SK-N-SH treated with all-trans-retinoic acid at 6 μM for 48 hours (cell line): ENCODE measurements at regions not wholly inside any gene's neighbourhood (a gene's known extent, or its start where the extent isn't known, plus 50 kb on each side); places are given as distances from the start of the nearest gene placed in this dataset.

Experiments
- ATAC-seq: fragments of 200-7000 bp; cut with Tn5 transposase; 3 replicates; pipeline ENCODE4 v1.9.1; 2020; ENCODE audit warnings: mild to moderate bottlenecking, moderate library complexity
- ARNTL ChIP-seq: fragments of 450-650 bp; formaldehyde crosslinking; IDR thresholded peaks from 2 replicates; pipeline ENCODE4 v1.5.0; 2020; ENCODE audit warnings: low read depth, mild to moderate bottlenecking, moderate library complexity, borderline replicate concordance
- BACH2 ChIP-seq: fragments of 250-450 bp; sonication (Bioruptor Pico); IDR thresholded peaks from 2 replicates; pipeline ENCODE4 v1.9.0; 2021; ENCODE audit warnings: mild to moderate bottlenecking, borderline replicate concordance
- CSDC2 ChIP-seq: fragments of 250-450 bp; sonication (Bioruptor Pico); IDR thresholded peaks from 2 replicates; pipeline ENCODE4 v1.5.0; 2020; ENCODE audit warnings: mild to moderate bottlenecking, moderate library complexity
- ESRRG ChIP-seq: fragments of 250-450 bp; sonication (Bioruptor Pico); IDR thresholded peaks from 2 replicates; pipeline ENCODE4 v1.6.1; 2021; ENCODE audit warnings: mild to moderate bottlenecking
- GLIS3 ChIP-seq: fragments of 250-450 bp; sonication (Bioruptor Pico); IDR thresholded peaks from 2 replicates; pipeline ENCODE4 v1.5.0; 2020; ENCODE audit warnings: mild to moderate bottlenecking, moderate library complexity
- ISL1 ChIP-seq: fragments of 250-450 bp; sonication (Bioruptor Pico); IDR thresholded peaks from 2 replicates; pipeline ENCODE4 v2.1.2; 2022; ENCODE audit warnings: mild to moderate bottlenecking, moderate library complexity
- OSR1 ChIP-seq: fragments of 250-450 bp; sonication (Bioruptor Pico); IDR thresholded peaks from 2 replicates; pipeline ENCODE4 v1.8.0; 2022; ENCODE audit warnings: moderate library complexity, mild to moderate bottlenecking, inconsistent platforms
- PATZ1 ChIP-seq: fragments of 250-450 bp; sonication (Bioruptor Pico); IDR thresholded peaks from 2 replicates; pipeline ENCODE4 v1.8.0; 2020; ENCODE audit warnings: mild to moderate bottlenecking, moderate library complexity, borderline replicate concordance
- POU6F1 ChIP-seq: fragments of 250-450 bp; sonication (Bioruptor Pico); IDR thresholded peaks from 2 replicates; pipeline ENCODE4 v1.8.0; 2021; ENCODE audit warnings: low read depth, mild to moderate bottlenecking, moderate library complexity, borderline replicate concordance
- RARB ChIP-seq: fragments of 250-450 bp; sonication (Bioruptor Pico); IDR thresholded peaks from 2 replicates; pipeline ENCODE4 v1.8.0; 2021; ENCODE audit warnings: mild to moderate bottlenecking, moderate library complexity
- TCF4 ChIP-seq: fragments of 250-450 bp; sonication (Bioruptor Pico); IDR thresholded peaks from 2 replicates; pipeline ENCODE4 v1.8.0; 2021; ENCODE audit warnings: mild to moderate bottlenecking, moderate library complexity, borderline replicate concordance
- TOX ChIP-seq: fragments of 250-450 bp; sonication (Bioruptor Pico); IDR thresholded peaks from 2 replicates; pipeline ENCODE4 v1.8.0; 2021; ENCODE audit warnings: mild to moderate bottlenecking, moderate library complexity, borderline replicate concordance
- ZC3H10 ChIP-seq: fragments of 250-450 bp; sonication (Bioruptor Pico); IDR thresholded peaks from 2 replicates; pipeline ENCODE4 v1.5.1; 2021; ENCODE audit warnings: mild to moderate bottlenecking, moderate library complexity
- ZFP3 ChIP-seq: fragments of 250-450 bp; sonication (Bioruptor Pico); IDR thresholded peaks from 2 replicates; pipeline ENCODE4 v1.5.0; 2020; ENCODE audit warnings: mild to moderate bottlenecking, moderate library complexity
- ZFP30 ChIP-seq: fragments of 450-650 bp; formaldehyde crosslinking; IDR thresholded peaks from 2 replicates; pipeline ENCODE4 v1.5.0; 2022; ENCODE audit warnings: mild to moderate bottlenecking, moderate library complexity
- ZNF565 ChIP-seq: fragments of 450-650 bp; formaldehyde crosslinking; conservative IDR thresholded peaks from 2 replicates; pipeline ENCODE4 v1.5.0; 2020; ENCODE audit warnings: low read depth, mild to moderate bottlenecking, moderate library complexity
- ZNF70 ChIP-seq: fragments of 450-650 bp; formaldehyde crosslinking; IDR thresholded peaks from 2 replicates; pipeline ENCODE4 v1.5.0; 2020; ENCODE audit warnings: mild to moderate bottlenecking, moderate library complexity
- TF ChIP-seq, protein P1 (sequence below): fragments of 250-450 bp; sonication (Bioruptor Pico); IDR thresholded peaks from 2 replicates; pipeline ENCODE4 v1.5.1; 2021; ENCODE audit warnings: mild to moderate bottlenecking, moderate library complexity
- TF ChIP-seq, protein P2 (sequence below): fragments of 250-450 bp; sonication (Bioruptor Pico); IDR thresholded peaks from 2 replicates; pipeline ENCODE4 v1.5.1; 2020; ENCODE audit warnings: low read depth, mild to moderate bottlenecking, moderate library complexity
- TF ChIP-seq, protein P3 (sequence below): fragments of 250-450 bp; sonication (Bioruptor Pico); IDR thresholded peaks from 2 replicates; pipeline ENCODE4 v1.5.0; 2020; ENCODE audit warnings: mild to moderate bottlenecking, moderate library complexity

DNA sequence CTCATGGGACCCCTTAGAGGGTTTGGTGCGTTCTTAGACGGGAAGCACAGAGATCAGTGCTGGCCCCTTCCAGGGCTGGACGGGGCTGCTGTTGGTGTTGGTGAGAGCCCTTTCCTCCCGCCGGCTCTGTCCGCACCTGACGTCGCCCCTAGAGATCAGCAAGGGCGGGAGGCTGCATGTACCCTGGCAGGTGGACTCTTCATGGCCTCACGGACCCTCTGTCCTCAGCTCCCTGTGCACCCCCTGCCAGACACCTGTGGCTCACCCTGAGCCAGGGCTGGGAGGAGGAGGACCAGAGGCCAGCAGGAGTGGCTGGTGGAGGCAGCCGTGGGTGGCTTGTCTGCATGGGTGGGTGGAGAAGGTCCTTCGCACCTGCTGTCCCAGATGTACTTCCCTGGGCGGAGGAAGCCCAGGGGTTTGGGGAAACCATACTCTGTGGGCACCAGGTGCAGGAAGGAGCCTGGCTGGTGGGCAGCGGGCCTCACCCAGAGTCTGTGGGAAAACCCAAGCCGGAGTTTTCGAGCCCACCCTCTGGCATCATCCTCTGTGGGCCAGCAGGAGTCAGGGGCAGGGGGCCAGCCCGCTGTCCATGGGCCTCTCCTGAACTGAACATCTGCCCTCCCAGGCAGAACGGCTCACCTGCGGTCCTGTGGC, 348.6 kb downstream of the SEC14L1 start:
- TF ChIP-seq PATZ1 (CRISPR knock-in tag) (no peak), ISL1 (CRISPR knock-in tag) (no peak), POU6F1 (CRISPR knock-in tag) (no peak), GLIS3 (CRISPR knock-in tag) (no peak), ZC3H10 (CRISPR knock-in tag) (no peak), BACH2 (CRISPR knock-in tag) (no peak), ZFP30 (CRISPR knock-in tag) (no peak), ESRRG (CRISPR knock-in tag) (no peak), TCF4 (CRISPR knock-in tag) (no peak), OSR1 (no peak), CSDC2 (no peak), ZNF565 (CRISPR knock-in tag) (no peak), ZNF70 (no peak)
- TF ChIP-seq, protein P1, sequence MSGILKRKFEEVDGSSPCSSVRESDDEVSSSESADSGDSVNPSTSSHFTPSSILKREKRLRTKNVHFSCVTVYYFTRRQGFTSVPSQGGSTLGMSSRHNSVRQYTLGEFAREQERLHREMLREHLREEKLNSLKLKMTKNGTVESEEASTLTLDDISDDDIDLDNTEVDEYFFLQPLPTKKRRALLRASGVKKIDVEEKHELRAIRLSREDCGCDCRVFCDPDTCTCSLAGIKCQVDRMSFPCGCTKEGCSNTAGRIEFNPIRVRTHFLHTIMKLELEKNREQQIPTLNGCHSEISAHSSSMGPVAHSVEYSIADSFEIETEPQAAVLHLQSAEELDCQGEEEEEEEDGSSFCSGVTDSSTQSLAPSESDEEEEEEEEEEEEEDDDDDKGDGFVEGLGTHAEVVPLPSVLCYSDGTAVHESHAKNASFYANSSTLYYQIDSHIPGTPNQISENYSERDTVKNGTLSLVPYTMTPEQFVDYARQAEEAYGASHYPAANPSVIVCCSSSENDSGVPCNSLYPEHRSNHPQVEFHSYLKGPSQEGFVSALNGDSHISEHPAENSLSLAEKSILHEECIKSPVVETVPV: no peak
- TF ChIP-seq, protein P2, sequence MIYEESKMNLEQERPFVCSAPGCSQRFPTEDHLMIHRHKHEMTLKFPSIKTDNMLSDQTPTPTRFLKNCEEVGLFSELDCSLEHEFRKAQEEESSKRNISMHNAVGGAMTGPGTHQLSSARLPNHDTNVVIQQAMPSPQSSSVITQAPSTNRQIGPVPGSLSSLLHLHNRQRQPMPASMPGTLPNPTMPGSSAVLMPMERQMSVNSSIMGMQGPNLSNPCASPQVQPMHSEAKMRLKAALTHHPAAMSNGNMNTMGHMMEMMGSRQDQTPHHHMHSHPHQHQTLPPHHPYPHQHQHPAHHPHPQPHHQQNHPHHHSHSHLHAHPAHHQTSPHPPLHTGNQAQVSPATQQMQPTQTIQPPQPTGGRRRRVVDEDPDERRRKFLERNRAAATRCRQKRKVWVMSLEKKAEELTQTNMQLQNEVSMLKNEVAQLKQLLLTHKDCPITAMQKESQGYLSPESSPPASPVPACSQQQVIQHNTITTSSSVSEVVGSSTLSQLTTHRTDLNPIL (CRISPR knock-in tag): no peak
- TF ChIP-seq, protein P3, sequence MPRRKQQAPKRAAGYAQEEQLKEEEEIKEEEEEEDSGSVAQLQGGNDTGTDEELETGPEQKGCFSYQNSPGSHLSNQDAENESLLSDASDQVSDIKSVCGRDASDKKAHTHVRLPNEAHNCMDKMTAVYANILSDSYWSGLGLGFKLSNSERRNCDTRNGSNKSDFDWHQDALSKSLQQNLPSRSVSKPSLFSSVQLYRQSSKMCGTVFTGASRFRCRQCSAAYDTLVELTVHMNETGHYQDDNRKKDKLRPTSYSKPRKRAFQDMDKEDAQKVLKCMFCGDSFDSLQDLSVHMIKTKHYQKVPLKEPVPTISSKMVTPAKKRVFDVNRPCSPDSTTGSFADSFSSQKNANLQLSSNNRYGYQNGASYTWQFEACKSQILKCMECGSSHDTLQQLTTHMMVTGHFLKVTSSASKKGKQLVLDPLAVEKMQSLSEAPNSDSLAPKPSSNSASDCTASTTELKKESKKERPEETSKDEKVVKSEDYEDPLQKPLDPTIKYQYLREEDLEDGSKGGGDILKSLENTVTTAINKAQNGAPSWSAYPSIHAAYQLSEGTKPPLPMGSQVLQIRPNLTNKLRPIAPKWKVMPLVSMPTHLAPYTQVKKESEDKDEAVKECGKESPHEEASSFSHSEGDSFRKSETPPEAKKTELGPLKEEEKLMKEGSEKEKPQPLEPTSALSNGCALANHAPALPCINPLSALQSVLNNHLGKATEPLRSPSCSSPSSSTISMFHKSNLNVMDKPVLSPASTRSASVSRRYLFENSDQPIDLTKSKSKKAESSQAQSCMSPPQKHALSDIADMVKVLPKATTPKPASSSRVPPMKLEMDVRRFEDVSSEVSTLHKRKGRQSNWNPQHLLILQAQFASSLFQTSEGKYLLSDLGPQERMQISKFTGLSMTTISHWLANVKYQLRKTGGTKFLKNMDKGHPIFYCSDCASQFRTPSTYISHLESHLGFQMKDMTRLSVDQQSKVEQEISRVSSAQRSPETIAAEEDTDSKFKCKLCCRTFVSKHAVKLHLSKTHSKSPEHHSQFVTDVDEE (CRISPR knock-in tag): no peak
- TF ChIP-seq, all 23 proteins: peak for 0
- ATAC-seq: no peak

- no peak for ATAC-seq
- no peak for TF ChIP-seq ZFP30 (CRISPR knock-in tag)
- TF ChIP-seq TOX (CRISPR knock-in tag): no peak
- TF ChIP-seq, protein P1: no peak
- no peak for TF ChIP-seq ARNTL (CRISPR knock-in tag)
- TF ChIP-seq ZFP3: no peak
- TF ChIP-seq ZNF565 (CRISPR knock-in tag): no peak
- TF ChIP-seq, protein P3 (CRISPR knock-in tag): no peak
- TF ChIP-seq ISL1 (CRISPR knock-in tag): no peak
- no peak for TF ChIP-seq RARB (CRISPR knock-in tag)
- TF ChIP-seq, protein P2 (CRISPR knock-in tag): no peak
- TF ChIP-seq, all 23 proteins: peak for 0
Observed at GRCh38 chr17:77489893-77490255, 349.1 kb downstream of the SEC14L1 start.
